K562 (cell line): ENCODE measurements at regions not wholly inside any gene's neighbourhood (a gene's known extent, or its start where the extent isn't known, plus 50 kb on each side); places are given as distances from the start of the nearest gene placed in this dataset.

Experiments used
- CREB3L1 ChIP-seq: fragments of 450-650 bp; IDR thresholded peaks from 2 replicates; pipeline ENCODE4 v1.6.1; 2014; ENCODE audit warnings: low read depth, mild to moderate bottlenecking, moderate library complexity, borderline replicate concordance
- ETV1 ChIP-seq: fragments of 450-650 bp; conservative IDR thresholded peaks from 2 replicates; pipeline ENCODE4 v1.6.1; 2016; ENCODE audit warnings: missing genetic modification characterization, control low read depth, low read depth, missing compliant biosample characterization
- FOSL1 ChIP-seq: fragments of 200-800 bp; sonication (Bioruptor generic); conservative IDR thresholded peaks from 2 replicates; pipeline ENCODE4 v1.6.1; 2016; ENCODE audit warnings: missing genetic modification characterization, missing compliant biosample characterization
- POLR2A ChIP-seq: fragments of 450-650 bp; conservative IDR thresholded peaks from 2 replicates; pipeline ENCODE4 v1.6.1; 2016
- SPI1 ChIP-seq: IDR thresholded peaks from 2 replicates; pipeline ENCODE4 v1.6.1; 2011; ENCODE audit warnings: low read depth, low read length, control low read depth, borderline replicate concordance
- USF1 ChIP-seq: sonication (generic); formaldehyde crosslinking; IDR thresholded peaks from 2 replicates; pipeline ENCODE4 v1.9.0; 2022; ENCODE audit warnings: mild to moderate bottlenecking, missing genetic modification reagents
- ZC3H4 ChIP-seq: sonication (generic); formaldehyde crosslinking; IDR thresholded peaks from 2 replicates; pipeline ENCODE4 v1.9.0; 2021; ENCODE audit warnings: missing genetic modification reagents, borderline replicate concordance

GRCh38 chr14:40216976-40217375 is 784.7 kb upstream of the FBXO33 start:
- no peak for TF ChIP-seq ZC3H4 (CRISPR knock-in tag)
- TF ChIP-seq CREB3L1, result no peak
- no peak for TF ChIP-seq USF1 (CRISPR knock-in tag)
- TF ChIP-seq FOSL1 (tag), result no peak
- no peak for TF ChIP-seq POLR2A
- no peak for TF ChIP-seq SPI1
- no peak for TF ChIP-seq ETV1 (tag)
